A549 (cell line): ENCODE measurements at regions not wholly inside any gene's neighbourhood (a gene's known extent, or its start where the extent isn't known, plus 50 kb on each side); places are given as distances from the start of the nearest gene placed in this dataset.

Source experiments
- ATAC-seq, 2 experiments: fragments of 200-7000 bp in 1 of 2; fragments of >200 bp in 1 of 2; cut with Nextera tagmentation in 1 of 2; cut with Tn5 transposase in 1 of 2; 3 replicates each; pipeline versions ENCODE4 v1.8.0 to v1.9.1; 2018 to 2020; ENCODE audit warnings: mild to moderate bottlenecking in 1 of 2, moderate library complexity in 1 of 2
- CTCF ChIA-PET: fragments of 300-600 bp; sonication (Branson Sonifier 250); formaldehyde crosslinking; extraction: SDS; loops from one replicate; lab custom pipeline; 2021; ENCODE audit warnings: antibody characterized with exemption, inconsistent platforms; lab: Yijun Ruan, JAX
- POLR2A ChIA-PET: fragments of 350-600 bp; formaldehyde crosslinking; extraction: SDS; loops from one replicate; lab custom pipeline; 2021; ENCODE audit warnings: antibody characterized with exemption, inconsistent platforms; lab: Yijun Ruan, JAX
- DNase-seq, 2 experiments: peaks; one replicate each; pipeline versions ENCODE4 v3.0.0 to v3.0.0-alpha.2; 2011 to 2016; ENCODE audit warnings: low read depth in 1 of 2, low spot score in 1 of 2
- FAIRE-seq: peaks from 2 replicates; lab custom pipeline; 2011; peaks lifted over from hg19 to GRCh38; lab: Jason Lieb, UNC
- H3K27ac ChIP-seq, 2 experiments: fragments of >200 bp; sonication (Bioruptor Twin); formaldehyde crosslinking; 3 replicates each; pipeline ENCODE4 v1.5.1; 2016 to 2017
- H3K4me1 ChIP-seq: fragments of >200 bp; sonication (Bioruptor Twin); formaldehyde crosslinking; 3 replicates; pipeline ENCODE4 v1.6.1; 2016
- H3K4me2 ChIP-seq: fragments of >200 bp; sonication (Bioruptor Twin); formaldehyde crosslinking; 3 replicates; pipeline ENCODE4 v1.6.1; 2016
- H3K4me3 ChIP-seq: fragments of >200 bp; sonication (Bioruptor Twin); formaldehyde crosslinking; 3 replicates; pipeline ENCODE4 v1.5.1; 2016
- H3K9me3 ChIP-seq: fragments of >200 bp; sonication (Bioruptor Twin); formaldehyde crosslinking; 3 replicates; pipeline ENCODE4 v1.6.1; 2016
- CEBPB ChIP-seq, 2 experiments: fragments of >200 bp in 1 of 2; sonication (Bioruptor Twin) in 1 of 2; formaldehyde crosslinking in 1 of 2; IDR thresholded peaks; 2 replicates each; pipeline ENCODE4 v1.6.1; 2012 to 2016
- CTCF ChIP-seq: fragments of >200 bp; sonication (Bioruptor Twin); formaldehyde crosslinking; IDR thresholded peaks from 3 replicates; pipeline ENCODE4 v1.5.1; 2016
- E2F6 ChIP-seq: IDR thresholded peaks from 2 replicates; pipeline ENCODE4 v1.6.1; 2012; ENCODE audit warnings: low read depth, borderline replicate concordance
- EHF ChIP-seq: fragments of 250-450 bp; sonication (Bioruptor Pico); IDR thresholded peaks from 2 replicates; pipeline ENCODE4 v1.5.0; 2020; ENCODE audit warnings: mild to moderate bottlenecking
- EHMT2 ChIP-seq: fragments of 200-600 bp; sonication (generic); IDR thresholded peaks from 2 replicates; pipeline ENCODE4 v1.6.1; 2016; ENCODE audit warnings: antibody characterized with exemption, low read depth, mild to moderate bottlenecking, moderate library complexity
- FOSB ChIP-seq: fragments of 250-450 bp; sonication (Bioruptor Pico); IDR thresholded peaks from 2 replicates; pipeline ENCODE4 v1.5.0; 2020; ENCODE audit warnings: mild to moderate bottlenecking, moderate library complexity
- FOSL2 ChIP-seq, 2 experiments: fragments of 450-650 bp in 1 of 2; fragments of >200 bp in 1 of 2; sonication (Bioruptor Twin) in 1 of 2; formaldehyde crosslinking; IDR thresholded peaks; 2 replicates each; pipeline versions ENCODE4 v1.5.0 to v1.6.1; 2016 to 2020; ENCODE audit warnings: mild to moderate bottlenecking in 1 of 2, moderate library complexity in 1 of 2
- FOXS1 ChIP-seq: fragments of 250-450 bp; sonication (Bioruptor Pico); IDR thresholded peaks from 2 replicates; pipeline ENCODE4 v1.5.0; 2020; ENCODE audit warnings: mild to moderate bottlenecking, moderate library complexity
- HMGXB4 ChIP-seq: fragments of 250-450 bp; sonication (Bioruptor Pico); IDR thresholded peaks from 2 replicates; pipeline ENCODE4 v1.5.0; 2021; ENCODE audit warnings: mild to moderate bottlenecking, moderate library complexity, borderline replicate concordance
- HOXA7 ChIP-seq: fragments of 250-450 bp; sonication (Bioruptor Pico); IDR thresholded peaks from 2 replicates; pipeline ENCODE4 v1.5.0; 2020; ENCODE audit warnings: mild to moderate bottlenecking, moderate library complexity
- JUN ChIP-seq, 2 experiments: fragments of >200 bp; sonication (Bioruptor Twin); formaldehyde crosslinking; IDR thresholded peaks; 2 replicates in 1 of 2; 3 replicates in 1 of 2; pipeline ENCODE4 v1.6.1; 2016 to 2017
- MAFK ChIP-seq: fragments of 450-650 bp; IDR thresholded peaks from 2 replicates; pipeline ENCODE4 v1.6.1; 2014; ENCODE audit not compliant: partially characterized antibody
- MAX ChIP-seq: IDR thresholded peaks from 2 replicates; pipeline ENCODE4 v1.6.1; 2012
- NR3C1 ChIP-seq: fragments of >200 bp; sonication (Bioruptor Twin); formaldehyde crosslinking; IDR thresholded peaks from 3 replicates; pipeline ENCODE4 v1.6.1; 2017
- PBX3 ChIP-seq: IDR thresholded peaks from 2 replicates; pipeline ENCODE4 v1.6.1; 2012
- PHF8 ChIP-seq: fragments of 200-600 bp; sonication (generic); IDR thresholded peaks from 2 replicates; pipeline ENCODE4 v1.6.1; 2016; ENCODE audit warnings: low read depth, mild to moderate bottlenecking, antibody characterized with exemption, moderate library complexity, borderline replicate concordance
- POLR2AphosphoS2 ChIP-seq: conservative IDR thresholded peaks from 2 replicates; pipeline ENCODE4 v1.6.1; 2012; ENCODE audit warnings: low read length, improper control_type of control experiment, inconsistent platforms
- RAD21 ChIP-seq, 2 experiments: fragments of >200 bp in 1 of 2; sonication (Bioruptor Twin) in 1 of 2; formaldehyde crosslinking in 1 of 2; IDR thresholded peaks in 1 of 2; conservative IDR thresholded peaks in 1 of 2; 2 replicates in 1 of 2; 3 replicates in 1 of 2; pipeline ENCODE4 v1.6.1; 2012 to 2018; ENCODE audit warnings: inconsistent platforms in 1 of 2
- RCOR1 ChIP-seq: fragments of 150-350 bp; IDR thresholded peaks from 2 replicates; pipeline ENCODE4 v1.6.1; 2014; ENCODE audit warnings: antibody characterized with exemption, low read length, low read depth
- ZC3H11A ChIP-seq: fragments of 450-650 bp; IDR thresholded peaks from 2 replicates; pipeline ENCODE4 v1.6.1; 2014; ENCODE audit warnings: antibody characterized with exemption, mild to moderate bottlenecking
- ZSCAN20 ChIP-seq: fragments of 250-450 bp; sonication (Bioruptor Pico); IDR thresholded peaks from 2 replicates; pipeline ENCODE4 v1.8.0; 2022; ENCODE audit warnings: mild to moderate bottlenecking, moderate library complexity
- WGBS: methylation state at CpG from one replicate; pipeline ENCODE4 v1.1.6; 2017; ENCODE audit errors: missing lambda C conversion rate; 5-methylcytosine and 5-hydroxymethylcytosine counted together

GRCh38 chr16:7044331-7044730 is 288.3 kb upstream of the RBFOX1 start:
- TF ChIP-seq HMGXB4 (no peak), FOSL2 (IDR thresholded peaks at IDR 0.05) (no peak), FOSL2 (CRISPR knock-in tag; IDR thresholded peaks at IDR 0.05) (no peak), HOXA7 (CRISPR knock-in tag) (no peak), RCOR1 (no peak), EHMT2 (no peak), JUN (IDR thresholded peaks at IDR 0.05) (no peak), CTCF (no peak), PHF8 (no peak), MAX (no peak), FOXS1 (CRISPR knock-in tag) (no peak), ZSCAN20 (no peak)
- TF ChIP-seq, all 56 proteins: peak for 0
- no peak for DNase-seq
- Histone ChIP-seq H3K27ac (no peak overlapping the region), H3K4me3 (no peak overlapping the region), H3K9me3 (no peaks in the 10 kb centered on the region), H3K4me1 (no peaks in the 10 kb centered on the region), H3K4me2 (no peak overlapping the region)
- ATAC-seq = no peak
- POLR2A ChIA-PET = no interaction called here
- no peak for FAIRE-seq
- CTCF ChIA-PET = no interaction called here
- 15% methylated on average over 6 of the region's 6 CpGs for WGBS

- ChIA-PET CTCF (no interaction called here), POLR2A (no interaction called here)
- Histone ChIP-seq H3K4me1 (no peaks in the 10 kb centered on the region), H3K4me3 (no peak overlapping the region), H3K27ac (no peak overlapping the region), H3K4me2 (no peak overlapping the region), H3K9me3 (no peaks in the 10 kb centered on the region)
- ATAC-seq (no peak), DNase-seq (no peak), FAIRE-seq (no peak)
- TF ChIP-seq JUN (IDR thresholded peaks at IDR 0.05) = no peak
- no peak for TF ChIP-seq PBX3
- no peak for TF ChIP-seq MAX
- no peak for TF ChIP-seq FOXS1 (CRISPR knock-in tag)
- TF ChIP-seq HMGXB4 = no peak
- TF ChIP-seq E2F6 = no peak
- no peak for TF ChIP-seq CEBPB (IDR thresholded peaks at IDR 0.05)
- no peak for TF ChIP-seq NR3C1
- TF ChIP-seq ZC3H11A = no peak
- TF ChIP-seq ZSCAN20 = no peak
- no peak for TF ChIP-seq FOSB
- no peak for TF ChIP-seq EHF (CRISPR knock-in tag)
- TF ChIP-seq FOSL2 (IDR thresholded peaks at IDR 0.05) = no peak
- no peak for TF ChIP-seq FOSL2 (CRISPR knock-in tag; IDR thresholded peaks at IDR 0.05)
- TF ChIP-seq POLR2AphosphoS2 = no peak
- no peak for TF ChIP-seq RAD21 (conservative IDR thresholded peaks at IDR 0.05 in 1 of 2, IDR thresholded peaks at IDR 0.05 in 1 of 2)
- TF ChIP-seq MAFK = no peak
- 0% methylated on average over 4 of the region's 4 CpGs for WGBS
Measured at GRCh38 chr16:7038475-7038874, 294.2 kb upstream of the RBFOX1 start.
